Glomerular visceral epithelial cell (primary cell): ENCODE measurements at regions not wholly inside any gene's neighbourhood (a gene's known extent, or its start where the extent isn't known, plus 50 kb on each side); places are given as distances from the start of the nearest gene placed in this dataset.

Experiments used
- DNase-seq: peaks from one replicate; pipeline ENCODE4 v3.0.0-alpha.2; 2016; ENCODE audit errors: extremely low spot score

DNA sequence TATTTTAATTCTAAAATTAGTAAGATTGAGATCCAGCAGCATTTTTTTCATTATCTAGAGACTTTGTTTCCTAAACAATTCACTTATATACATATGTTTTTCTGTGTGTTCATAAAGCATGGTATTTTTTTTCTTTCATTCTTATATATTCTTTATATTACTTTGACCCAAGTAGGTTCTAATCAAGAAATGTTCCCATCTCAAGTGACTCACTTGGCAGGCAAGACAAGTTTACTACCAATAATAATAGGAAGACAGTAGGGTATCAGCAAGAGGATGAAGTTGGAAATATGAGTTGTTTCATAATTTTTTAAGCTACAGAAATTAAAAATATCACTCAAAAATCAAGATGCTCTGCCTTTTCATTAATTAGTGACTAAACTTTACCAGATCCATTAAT is 613.4 kb upstream of the ATP2B1 start:
- DNase-seq, result no peak

DNA sequence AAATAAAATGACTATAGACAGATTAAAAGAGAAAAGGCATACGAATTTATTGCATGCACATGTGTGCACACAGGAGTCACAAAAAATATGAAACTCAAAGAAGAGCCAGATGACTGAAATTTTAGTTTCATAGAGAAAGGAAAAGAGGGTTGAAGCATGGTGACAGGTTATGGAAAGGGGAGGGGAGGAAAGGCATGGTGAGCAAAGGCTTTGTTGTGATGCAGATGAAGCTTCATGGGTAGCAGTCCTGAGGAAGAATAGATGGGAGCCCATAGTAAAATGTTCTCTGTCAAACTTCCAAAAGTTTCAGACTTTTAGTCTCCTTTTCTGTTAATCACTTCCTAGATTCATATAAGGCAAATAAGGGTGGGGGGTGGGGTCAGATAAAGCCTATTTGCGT is 612.7 kb upstream of the ATP2B1 start:
- no peak for DNase-seq

DNA sequence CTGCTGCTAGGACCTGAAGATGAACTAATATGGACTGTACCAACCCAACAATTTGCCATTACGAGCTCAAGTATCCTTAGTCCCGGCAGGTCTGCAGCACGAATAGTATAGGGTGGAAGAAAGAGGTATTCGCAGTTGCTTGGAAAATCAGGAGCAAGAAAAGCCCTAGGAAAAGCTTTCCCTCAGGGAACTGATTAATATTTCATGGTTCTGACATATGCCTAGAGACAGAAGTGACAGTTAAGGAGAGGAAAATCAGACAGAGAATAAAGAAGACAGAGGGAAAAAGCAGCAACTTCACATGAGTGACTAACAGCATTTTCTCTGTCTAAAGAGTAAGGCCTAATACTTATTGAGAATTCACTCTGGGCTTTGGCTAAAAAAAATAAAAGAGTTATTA is 602.9 kb upstream of the ATP2B1 start:
- no peak for DNase-seq

DNA sequence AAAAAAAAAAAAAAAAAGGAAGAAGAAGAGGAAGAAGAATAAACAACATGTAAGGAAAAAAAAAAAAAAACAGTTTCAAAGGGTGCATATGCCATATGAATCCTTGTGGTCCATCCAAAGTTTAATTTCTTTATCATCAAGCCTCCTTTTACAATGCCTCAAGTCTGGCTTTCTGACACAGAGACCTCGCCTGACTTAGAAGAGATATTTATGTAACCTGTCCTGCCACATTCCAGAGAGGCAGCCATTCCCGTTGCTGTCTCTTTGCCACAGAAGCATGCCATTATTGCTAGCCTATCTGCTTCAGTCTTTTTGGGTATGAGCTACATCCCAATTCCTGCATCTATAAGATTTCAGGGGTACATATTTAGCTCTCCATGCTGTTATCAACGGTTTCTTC is 596.7 kb upstream of the ATP2B1 start:
- no peak for DNase-seq

DNA sequence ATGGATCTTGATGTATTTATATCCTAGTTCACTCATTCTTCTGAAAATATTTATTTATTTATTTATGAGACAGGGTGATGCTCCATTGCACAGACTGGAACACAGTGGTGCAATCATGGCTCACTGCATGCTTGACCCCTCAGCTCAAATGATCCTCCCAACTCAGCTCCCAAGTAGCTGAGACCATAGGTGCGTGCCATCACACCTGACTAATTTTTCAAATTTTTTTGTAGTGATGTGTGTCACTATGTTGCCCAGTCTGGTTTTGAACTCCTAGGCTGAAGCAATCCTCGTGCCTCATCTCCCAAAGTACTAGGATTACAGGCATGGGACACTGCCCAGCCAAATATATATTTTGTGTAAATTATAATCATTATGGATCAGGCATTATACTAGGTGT is 595.6 kb upstream of the ATP2B1 start:
- peak; percentile 15 for DNase-seq

DNA sequence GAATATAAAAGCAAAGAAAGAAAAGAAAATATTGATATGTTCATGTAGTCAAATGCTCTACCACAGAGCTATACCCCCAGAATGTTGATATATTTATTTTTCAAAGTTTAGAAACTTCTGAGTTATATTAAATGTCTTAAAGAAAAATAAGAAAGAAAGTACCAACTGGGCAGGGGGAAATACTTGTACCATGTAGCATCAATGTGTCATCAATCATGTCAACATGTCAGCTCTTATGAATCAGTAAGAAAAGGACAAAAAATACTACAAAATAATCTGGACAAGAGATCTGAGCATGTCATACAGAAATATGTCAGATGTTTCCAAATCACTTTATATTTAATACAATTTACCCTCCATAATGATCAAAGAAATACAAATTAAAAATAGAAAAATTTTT is 595.1 kb upstream of the ATP2B1 start:
- DNase-seq, result no peak

DNA sequence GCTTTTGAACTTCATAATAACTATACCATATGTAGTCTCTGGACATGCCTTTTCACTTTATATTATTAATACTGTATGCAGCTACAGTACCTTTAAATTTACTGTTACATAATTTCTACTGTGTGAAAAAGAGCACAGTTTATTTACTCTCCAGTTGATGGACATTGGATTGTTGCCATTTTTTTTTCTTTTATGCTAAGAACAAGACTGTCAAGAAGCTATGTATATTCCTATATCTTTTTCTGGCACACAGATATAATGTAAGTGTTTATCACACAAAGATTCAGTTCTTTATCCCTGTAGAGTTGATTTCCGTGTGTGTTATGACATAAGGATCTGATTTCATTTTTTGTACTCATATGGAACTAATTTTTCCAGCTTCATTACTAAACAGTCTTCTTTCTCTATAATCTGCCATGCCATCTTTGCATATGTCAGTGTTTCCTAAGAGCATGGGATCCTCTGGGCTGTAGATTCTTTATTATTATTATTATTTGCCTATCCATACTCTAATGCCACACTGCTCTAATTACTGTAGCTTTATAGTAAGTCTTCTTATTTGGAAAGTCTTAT is 593.0 kb upstream of the ATP2B1 start:
- DNase-seq, result no peak

DNA sequence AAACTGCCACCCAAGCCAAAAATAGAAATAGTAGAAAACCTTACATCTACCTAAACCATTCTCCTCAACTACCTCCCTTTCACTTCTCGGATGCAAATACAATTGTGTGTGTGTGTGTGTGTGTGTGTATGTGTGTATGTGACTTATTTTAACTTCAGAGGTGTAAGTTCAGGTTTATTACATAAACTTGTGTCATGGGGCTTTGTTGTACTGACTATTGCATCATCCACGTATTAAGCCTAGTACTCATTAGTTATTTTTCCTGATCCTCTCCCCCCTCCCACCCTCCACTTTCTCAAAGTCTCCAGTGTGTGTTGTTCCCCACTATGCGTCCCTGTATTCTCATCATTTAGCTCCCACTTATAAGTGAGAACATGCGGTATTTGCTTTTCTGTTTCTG is 592.5 kb upstream of the ATP2B1 start:
- no peak for DNase-seq

DNA sequence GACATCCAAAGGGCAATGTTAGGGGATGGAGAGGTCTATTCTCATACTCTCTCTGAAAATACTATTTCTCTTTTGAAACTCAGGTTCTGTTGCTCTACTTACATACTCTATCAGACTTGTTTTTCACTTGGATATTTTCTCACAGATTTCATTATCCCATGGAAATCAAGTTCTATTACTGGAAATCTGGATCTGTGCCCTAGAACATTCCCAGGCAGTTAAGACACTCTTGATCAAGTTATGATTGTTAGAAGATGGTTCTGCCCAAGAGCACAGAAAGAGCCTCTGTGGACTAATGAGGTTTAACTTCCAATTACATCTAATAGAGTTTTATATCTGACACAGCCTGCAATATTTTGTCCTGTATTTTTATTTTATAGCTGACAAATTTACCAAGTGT is 591.0 kb upstream of the ATP2B1 start:
- DNase-seq, result no peak

DNA sequence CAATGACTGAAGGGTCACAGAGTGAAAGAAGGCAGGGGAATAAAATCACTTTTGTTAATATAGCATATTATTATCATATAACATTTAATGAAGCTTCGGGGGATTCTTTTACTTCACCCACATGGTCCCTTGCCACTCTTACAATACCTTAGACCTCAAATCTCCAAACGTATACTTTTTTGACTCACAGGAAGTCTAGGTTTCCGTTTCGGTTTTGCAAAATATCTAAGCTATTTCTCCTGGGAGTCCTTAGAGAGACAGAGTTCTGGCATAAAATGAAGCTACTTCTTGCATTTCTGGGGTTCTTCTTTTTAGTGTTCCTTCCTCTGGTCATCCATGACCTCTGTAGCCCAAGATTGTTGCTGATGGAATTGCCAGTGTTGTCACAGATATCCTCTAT is 590.5 kb upstream of the ATP2B1 start:
- no peak for DNase-seq

DNA sequence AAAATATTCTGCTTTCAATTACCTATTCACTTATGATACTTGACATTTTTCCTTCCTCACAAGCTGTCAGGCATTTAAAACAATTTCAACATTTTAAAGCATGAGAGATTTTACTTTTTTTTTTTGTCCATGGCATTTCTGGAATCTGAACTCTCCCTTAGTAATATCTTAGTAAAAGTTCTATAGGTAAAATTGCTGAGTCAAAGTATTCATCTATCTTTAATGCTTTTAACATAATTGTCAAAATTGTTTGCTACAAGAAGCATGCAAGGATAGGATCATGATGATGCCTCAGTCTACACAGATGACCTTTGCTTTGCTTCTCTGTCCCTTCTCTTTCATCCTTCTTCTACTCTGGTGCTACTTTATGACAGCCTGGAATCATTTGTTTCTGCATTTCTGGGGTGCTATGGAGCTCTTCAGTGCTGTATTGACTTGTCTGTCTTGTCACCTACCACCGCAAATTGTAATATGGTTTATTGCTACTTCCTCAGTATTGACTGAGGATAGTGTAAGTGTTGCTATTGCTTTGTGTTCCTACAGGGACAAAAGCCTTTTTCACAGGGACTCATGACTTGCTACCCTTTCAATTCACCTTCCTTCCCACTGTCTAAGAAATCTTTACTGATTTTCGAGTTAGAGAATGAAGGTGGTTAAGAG is 589.8 kb upstream of the ATP2B1 start:
- no peak for DNase-seq

DNA sequence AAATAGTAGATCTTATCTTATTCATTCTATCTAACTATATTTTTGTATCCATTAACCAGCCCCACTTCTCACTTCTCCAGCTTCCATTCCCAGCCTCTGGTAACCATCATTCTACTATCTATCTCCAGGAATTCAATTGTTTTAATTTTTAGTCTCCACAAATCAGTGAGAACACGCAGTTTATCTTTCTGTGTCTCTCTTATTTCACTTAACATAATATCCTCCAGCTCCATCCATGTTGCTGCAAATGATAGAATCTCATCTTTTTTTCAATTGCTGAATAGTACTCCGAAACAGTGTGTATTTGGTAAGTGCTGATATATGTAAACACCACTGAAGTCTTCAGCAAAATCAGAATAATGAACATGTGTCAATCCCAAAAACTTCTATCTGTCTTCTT is 587.2 kb upstream of the ATP2B1 start:
- no peak for DNase-seq

DNA sequence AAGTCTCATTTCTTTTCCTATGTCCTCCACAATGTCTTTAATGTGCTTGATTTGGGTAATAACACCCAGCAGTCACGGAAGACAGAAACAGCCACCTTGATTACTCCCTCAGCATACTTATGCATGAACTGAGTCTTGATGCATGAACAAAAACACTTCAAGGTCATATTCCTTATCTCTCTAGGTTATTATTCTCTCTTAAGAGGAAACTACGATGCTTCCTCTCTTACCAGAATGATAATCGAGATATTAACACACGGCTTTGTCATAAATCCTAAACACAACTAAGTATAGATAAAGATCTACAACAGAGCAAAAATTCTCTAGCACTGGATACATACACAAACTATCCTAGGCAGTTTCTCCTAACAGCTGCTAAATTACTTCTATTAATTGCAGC is 583.5 kb upstream of the ATP2B1 start:
- DNase-seq, result no peak

DNA sequence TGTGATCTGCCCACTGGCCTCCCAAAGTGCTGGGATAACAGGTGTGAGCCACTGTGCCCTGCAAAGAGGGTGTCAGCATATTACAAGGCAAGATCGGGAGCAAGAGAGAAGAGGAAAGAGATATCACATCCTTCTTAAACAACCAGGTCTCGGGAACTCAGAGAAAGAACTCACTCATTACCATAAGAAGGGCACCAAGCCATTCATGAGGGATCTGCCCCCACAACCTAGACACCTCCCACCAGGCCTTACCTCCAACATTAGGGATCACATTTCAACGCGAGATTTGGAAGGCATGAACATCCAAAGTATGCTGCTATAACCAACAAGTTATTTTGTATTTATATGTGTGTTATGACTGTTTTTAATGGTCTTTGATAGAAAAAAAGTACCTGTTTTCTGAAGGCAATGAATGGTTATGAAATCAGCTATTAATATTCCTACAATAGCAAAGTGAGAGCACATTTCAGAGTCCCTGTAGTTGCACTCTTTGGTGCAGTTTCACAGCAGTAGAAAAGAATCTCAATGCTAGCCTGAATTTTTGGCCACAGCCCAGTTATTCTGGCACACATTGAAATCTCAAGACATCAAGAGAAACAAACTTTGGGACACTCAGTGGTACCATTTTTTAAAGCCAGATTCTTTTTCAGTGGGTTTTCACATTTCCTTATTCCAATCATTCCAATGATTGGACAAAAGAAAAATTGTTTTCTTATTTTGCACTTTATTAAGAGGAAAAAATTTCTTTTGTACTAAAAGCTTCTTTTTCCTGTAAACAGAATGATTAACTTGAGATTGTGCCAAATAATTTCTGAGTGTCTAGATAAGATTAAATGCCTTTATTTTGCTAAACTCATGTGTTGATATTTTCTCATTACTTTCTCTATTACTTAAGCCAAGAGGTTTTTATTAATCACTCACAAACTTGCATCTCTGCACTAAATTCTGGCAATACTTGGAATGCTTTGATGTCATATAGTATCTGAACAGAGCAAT is 582.6 kb upstream of the ATP2B1 start:
- DNase-seq, result no peak

DNA sequence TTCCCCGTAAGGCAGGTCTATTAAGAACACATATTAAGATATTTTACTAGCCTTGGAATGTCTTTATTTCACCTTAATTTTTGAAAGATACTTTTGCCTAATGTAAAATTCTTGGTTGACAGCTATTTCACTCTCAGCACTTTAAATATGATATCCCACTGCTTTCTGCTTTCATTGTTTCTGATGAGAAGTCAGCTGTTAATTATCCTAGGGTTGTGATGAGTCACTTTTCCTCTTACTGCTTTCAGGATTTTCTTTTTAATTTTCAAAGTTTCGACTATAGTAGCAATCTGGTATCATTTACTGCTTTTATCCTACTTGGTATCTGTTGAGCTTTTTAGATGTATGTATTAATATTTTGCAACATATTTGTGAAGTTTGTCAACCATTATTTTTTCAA is 578.9 kb upstream of the ATP2B1 start:
- DNase-seq, result no peak

DNA sequence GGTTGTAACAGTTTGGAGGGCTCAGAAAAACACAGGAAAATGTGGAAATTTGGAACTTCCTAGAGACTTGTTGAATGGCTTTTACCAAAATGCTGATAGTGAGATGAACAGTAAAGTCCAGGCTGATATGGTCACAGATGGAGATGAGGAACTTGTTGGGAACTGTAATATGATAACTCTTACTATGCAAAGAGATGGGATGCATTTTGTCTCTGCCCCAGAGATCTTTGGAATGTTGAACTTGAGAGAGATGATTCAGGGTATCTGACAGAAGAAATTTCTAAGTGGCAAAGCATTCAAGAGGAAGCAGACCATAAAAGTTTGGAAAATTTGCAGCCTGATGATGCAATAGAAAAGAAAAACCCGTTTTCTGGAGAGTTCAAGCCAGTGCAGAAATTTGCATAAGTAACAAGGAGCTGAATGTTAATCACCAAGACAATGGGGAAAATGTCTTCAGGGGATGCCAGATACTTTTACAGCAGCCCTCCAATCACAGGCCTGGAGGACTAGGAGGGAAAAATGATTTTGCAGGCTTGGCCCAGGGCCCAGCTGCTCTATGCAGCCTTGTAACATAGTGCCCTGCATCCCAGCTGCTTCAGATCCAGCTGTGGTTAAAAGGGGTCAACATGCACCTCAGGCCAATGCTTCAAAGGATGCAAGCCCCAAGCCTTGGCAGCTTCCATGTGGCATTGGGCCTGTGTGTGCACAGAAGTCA is 572.7 kb upstream of the ATP2B1 start:
- DNase-seq, result no peak

DNA sequence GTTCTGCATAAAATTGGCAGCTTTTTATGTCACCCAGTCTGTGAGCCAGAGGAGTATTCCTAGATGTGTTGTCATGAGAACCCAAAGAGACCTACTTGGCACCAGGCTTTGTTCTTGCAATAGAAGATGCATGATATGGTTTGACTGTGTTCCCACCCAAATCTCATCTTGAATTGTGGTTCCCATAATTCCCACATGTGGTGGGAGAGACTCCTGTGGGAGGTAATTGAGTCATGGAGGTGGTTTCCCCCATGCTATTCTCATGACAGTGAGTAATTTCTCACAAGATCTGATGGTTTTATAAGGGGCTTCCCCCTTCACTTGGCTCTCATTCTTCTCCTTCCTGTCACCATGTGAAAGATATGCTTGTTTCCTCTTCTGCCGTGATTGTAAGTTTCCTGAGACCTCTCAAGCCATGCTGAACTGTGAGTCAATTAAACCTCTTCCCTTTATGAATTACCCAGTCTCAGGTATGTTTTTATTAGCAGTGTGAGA is 572.0 kb upstream of the ATP2B1 start:
- peak; percentile 73 for DNase-seq

DNA sequence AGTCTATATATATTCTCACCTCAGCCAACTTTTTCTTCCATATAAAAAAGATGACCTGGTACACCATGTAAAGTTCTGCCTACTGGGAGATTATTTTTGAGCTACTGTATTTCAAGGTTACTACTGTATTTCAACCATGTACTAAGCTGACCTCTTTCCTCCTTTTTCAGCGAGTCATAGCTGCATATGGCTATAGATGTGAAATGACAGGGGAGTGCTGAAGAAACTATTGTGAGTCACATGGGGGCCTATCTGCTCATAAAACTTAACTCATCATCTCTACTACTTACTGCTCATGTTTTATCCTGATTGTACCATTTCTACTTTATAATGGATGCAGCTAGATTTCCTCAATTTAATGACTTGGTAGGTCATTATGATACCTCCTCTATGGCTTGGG is 571.4 kb upstream of the ATP2B1 start:
- peak; percentile 35 for DNase-seq

DNA sequence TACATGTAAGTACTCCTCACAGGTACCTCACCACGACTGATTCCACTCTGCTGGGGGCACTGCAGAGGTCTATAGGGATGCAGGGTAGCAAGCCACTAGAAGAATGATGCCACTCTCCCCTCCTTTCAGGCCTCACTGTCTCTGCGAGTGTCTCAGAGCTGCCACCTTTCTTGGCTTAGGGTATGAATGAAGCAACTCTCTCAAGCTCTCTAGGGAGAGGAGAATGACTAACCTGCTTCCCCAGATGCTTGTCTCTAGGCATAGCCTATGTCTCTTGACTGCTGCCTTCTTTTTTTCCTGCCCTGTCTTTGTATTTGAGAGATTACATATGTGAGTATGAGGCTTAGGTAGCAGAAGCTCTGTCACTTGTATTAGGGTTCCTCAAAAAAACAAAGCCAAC is 566.5 kb upstream of the ATP2B1 start:
- no peak for DNase-seq

DNA sequence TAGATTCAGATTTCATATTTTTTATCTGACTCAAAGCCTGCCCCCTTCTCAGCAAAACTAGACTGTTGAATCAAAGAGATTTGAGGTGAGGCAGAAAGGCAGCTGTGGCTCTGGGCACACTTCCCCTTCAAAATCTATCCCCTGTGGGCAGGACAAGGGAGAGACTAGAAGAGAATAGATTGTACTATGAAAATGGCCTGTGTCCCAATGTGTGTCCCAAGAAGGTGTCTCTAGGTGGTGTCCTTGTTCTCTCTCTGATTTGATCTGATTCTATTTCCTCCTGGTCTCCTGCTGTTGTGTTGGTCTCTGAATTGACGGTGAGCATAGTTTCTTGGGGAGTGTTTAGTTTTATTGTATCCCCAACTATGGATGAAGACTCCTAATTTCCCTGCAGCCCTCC is 565.8 kb upstream of the ATP2B1 start:
- no peak for DNase-seq

DNA sequence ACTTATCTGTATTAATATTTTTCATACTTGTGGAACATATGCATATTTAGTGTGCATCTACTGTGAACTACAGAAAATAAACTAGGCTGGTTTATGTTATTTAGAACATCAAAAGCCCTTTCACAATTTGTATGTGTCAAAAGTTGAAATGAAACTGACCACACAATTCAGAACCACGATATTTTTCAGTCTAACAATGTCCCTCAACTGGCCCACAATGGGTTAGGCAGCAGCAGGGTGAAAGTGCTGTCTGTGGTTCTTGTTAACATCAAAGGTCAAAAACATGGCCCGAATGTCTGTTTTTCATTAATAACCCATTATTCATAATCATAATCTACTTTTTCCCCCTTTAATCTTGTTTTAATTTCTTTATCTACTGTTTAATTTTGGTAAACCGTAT is 559.9 kb upstream of the ATP2B1 start:
- DNase-seq, result no peak

DNA sequence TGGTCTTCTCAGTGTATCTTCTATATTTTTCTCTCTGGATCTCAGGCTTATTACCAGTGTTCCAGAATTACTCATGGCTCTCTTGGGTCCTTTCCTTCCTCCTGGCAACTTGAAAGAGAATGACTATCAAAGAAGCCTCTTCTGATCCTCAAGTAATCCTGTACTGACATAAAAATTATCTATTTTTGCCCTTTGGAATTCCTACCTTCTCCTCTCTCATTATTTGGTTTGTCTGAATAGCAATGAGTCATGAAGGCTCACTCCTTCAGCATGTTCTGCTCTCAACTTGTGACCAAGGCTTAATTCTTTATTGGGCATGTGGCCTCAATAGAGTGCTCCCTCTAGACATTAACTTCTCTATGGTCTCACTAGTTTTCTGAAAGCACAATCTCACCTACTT is 553.6 kb upstream of the ATP2B1 start:
- no peak for DNase-seq
